ENCODE measurements at regions not wholly inside any gene's neighbourhood (a gene's known extent, or its start where the extent isn't known, plus 50 kb on each side); places are given as distances from the start of the nearest gene placed in this dataset.

GRCh38 chr2:146804288-146804687 lies 1040.5 kb upstream of the ACVR2A start:
- TF ChIP-seq CTCF (IDR thresholded peaks at IDR 0.05) (no peak), POLR2A (IDR thresholded peaks at IDR 0.05) (no peak), POLR2AphosphoS5 (IDR thresholded peaks at IDR 0.05) (no peak)
